ENCODE measurements at regions not wholly inside any gene's neighbourhood (a gene's known extent, or its start where the extent isn't known, plus 50 kb on each side); places are given as distances from the start of the nearest gene placed in this dataset.
A peak's percentile ranks its signal among the peaks of the same experiment; 100 is the strongest.

DNA sequence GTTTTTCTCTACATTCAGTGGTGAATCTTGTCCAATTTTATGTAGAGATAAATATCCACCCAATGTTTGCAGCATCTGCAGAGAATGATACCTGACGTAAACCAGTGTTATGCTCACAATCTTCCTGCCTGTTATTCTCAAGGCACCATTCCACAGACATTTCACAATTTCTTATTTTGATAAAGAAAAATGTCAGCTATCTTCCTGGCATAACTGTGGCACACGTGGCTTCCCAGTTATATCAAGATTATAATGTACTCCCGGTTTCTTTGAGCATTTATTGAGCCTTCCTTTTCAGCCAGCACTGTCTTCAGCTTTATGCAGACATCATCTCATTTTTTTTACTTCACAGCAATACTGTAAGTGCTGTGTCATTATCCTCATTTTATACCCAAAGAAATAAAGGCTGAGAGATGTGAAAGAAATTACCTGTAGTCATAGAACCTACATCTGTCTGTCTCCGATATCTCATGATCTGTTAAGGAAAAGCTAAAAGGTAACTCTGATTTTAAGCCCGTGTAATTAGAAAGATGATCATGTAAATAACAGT, 1300.8 kb upstream of the TENM3 start:
- no peak for DNase-seq
- WGBS, 2 donors = 75 to 79% methylated on average over 5 of the region's 5 CpGs
- H3K27me3 ChIP-seq (ENCODE audit: control insufficient read depth in 3 of 3, insufficient read depth in 3 of 3, low read length in 2 of 3) = no peaks in the 10 kb centered on the region
- no peaks in the 10 kb centered on the region for H3K4me1 ChIP-seq (ENCODE audit: control insufficient read depth in 5 of 5, insufficient read depth in 5 of 5, low read length in 5 of 5)
- no peaks in the 10 kb centered on the region for H3K9me3 ChIP-seq (ENCODE audit: control insufficient read depth in 4 of 4, insufficient read depth in 3 of 4, low read length in 3 of 4)
- no peak overlapping the region for H3K4me3 ChIP-seq
- H3K9ac ChIP-seq (ENCODE audit: insufficient read depth in 1 of 2, low read length in 2 of 2) = no peak overlapping the region
- TF ChIP-seq, protein P1, sequence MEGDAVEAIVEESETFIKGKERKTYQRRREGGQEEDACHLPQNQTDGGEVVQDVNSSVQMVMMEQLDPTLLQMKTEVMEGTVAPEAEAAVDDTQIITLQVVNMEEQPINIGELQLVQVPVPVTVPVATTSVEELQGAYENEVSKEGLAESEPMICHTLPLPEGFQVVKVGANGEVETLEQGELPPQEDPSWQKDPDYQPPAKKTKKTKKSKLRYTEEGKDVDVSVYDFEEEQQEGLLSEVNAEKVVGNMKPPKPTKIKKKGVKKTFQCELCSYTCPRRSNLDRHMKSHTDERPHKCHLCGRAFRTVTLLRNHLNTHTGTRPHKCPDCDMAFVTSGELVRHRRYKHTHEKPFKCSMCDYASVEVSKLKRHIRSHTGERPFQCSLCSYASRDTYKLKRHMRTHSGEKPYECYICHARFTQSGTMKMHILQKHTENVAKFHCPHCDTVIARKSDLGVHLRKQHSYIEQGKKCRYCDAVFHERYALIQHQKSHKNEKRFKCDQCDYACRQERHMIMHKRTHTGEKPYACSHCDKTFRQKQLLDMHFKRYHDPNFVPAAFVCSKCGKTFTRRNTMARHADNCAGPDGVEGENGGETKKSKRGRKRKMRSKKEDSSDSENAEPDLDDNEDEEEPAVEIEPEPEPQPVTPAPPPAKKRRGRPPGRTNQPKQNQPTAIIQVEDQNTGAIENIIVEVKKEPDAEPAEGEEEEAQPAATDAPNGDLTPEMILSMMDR (IDR thresholded peaks at IDR 0.05; ENCODE audit: control extremely low read depth, extremely low read depth) = no peak
- no peak for ATAC-seq (ENCODE audit: insufficient read depth, low FRiP score)
- no peaks in the 10 kb centered on the region for H3K36me3 ChIP-seq (ENCODE audit: control insufficient read depth in 4 of 4, insufficient read depth in 4 of 4, low read length in 4 of 4)
- no peak overlapping the region for H3K27ac ChIP-seq (ENCODE audit: low read depth in 1 of 2, low read length in 1 of 2)

- TF ChIP-seq, protein P1 (IDR thresholded peaks at IDR 0.05; ENCODE audit: control extremely low read depth, extremely low read depth) = no peak
- H3K27me3 ChIP-seq (ENCODE audit: control insufficient read depth in 3 of 3, insufficient read depth in 3 of 3, low read length in 2 of 3) = no peaks in the 10 kb centered on the region
Measured at GRCh38 chr4:180946188-180946587, 1297.0 kb upstream of the TENM3 start.

DNA sequence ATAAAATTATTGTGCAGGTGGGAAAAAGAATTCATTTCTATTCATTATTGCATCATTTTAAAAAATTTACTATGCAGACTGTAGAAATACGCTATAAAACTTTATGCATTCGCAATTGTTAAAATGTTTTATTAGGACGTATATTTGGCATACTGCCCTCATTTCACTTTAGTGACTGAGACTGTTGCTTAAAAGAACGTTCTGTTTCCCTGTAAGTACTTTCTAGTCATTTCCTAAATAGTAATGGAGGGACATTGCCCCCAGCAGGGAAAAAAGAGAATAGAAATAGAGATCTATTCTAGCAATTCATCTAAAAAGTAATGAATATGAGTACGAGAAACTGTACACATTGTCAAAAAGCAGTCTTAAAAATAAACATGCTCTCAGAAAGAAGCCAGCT, 1295.8 kb upstream of the TENM3 start:
- WGBS, 2 donors = 52 to 61% methylated on average over 5 of the region's 5 CpGs
- Histone ChIP-seq H3K36me3 (ENCODE audit: control insufficient read depth in 4 of 4, insufficient read depth in 4 of 4, low read length in 4 of 4) (no peaks in the 10 kb centered on the region), H3K27me3 (ENCODE audit: control insufficient read depth in 3 of 3, insufficient read depth in 3 of 3, low read length in 2 of 3) (no peaks in the 10 kb centered on the region), H3K27ac (ENCODE audit: low read depth in 1 of 2, low read length in 1 of 2) (no peak overlapping the region), H3K9ac (ENCODE audit: insufficient read depth in 1 of 2, low read length in 2 of 2) (no peak overlapping the region), H3K4me1 (ENCODE audit: control insufficient read depth in 5 of 5, insufficient read depth in 5 of 5, low read length in 5 of 5) (peaks cover 0 to 3% (median 0%) of the 10 kb centered on the region in 5 donors), H3K4me3 (no peak overlapping the region), H3K9me3 (ENCODE audit: control insufficient read depth in 4 of 4, insufficient read depth in 3 of 4, low read length in 3 of 4) (no peaks in the 10 kb centered on the region)
- TF ChIP-seq, protein P1 (IDR thresholded peaks at IDR 0.05; ENCODE audit: control extremely low read depth, extremely low read depth) = no peak
- no peak for ATAC-seq (ENCODE audit: insufficient read depth, low FRiP score)
- DNase-seq = peak in 2 of 3 donors; percentile 85 to 88

More at GRCh38 chr4:180946188-180946587, 1297.0 kb upstream of the TENM3 start:
- no peak overlapping the region for H3K27ac ChIP-seq (ENCODE audit: low read depth in 1 of 2, low read length in 1 of 2)
- ATAC-seq (ENCODE audit: insufficient read depth, low FRiP score) (no peak), DNase-seq (no peak)
- WGBS, 2 donors = 96 to 97% methylated on average over 4 of the region's 4 CpGs
- no peaks in the 10 kb centered on the region for H3K9me3 ChIP-seq (ENCODE audit: control insufficient read depth in 4 of 4, insufficient read depth in 3 of 4, low read length in 3 of 4)
- H3K9ac ChIP-seq (ENCODE audit: insufficient read depth in 1 of 2, low read length in 2 of 2) = no peak overlapping the region
- peaks cover 0 to 3% (median 0%) of the 10 kb centered on the region in 5 donors for H3K4me1 ChIP-seq (ENCODE audit: control insufficient read depth in 5 of 5, insufficient read depth in 5 of 5, low read length in 5 of 5)
- H3K4me3 ChIP-seq = no peak overlapping the region
- H3K36me3 ChIP-seq (ENCODE audit: control insufficient read depth in 4 of 4, insufficient read depth in 4 of 4, low read length in 4 of 4) = no peaks in the 10 kb centered on the region
